ENCODE measurements at regions not wholly inside any gene's neighbourhood (a gene's known extent, or its start where the extent isn't known, plus 50 kb on each side); places are given as distances from the start of the nearest gene placed in this dataset.

GRCh38 chrX:39653691-39654090 is 444.1 kb downstream of the BCOR start:
- DNase-seq, result no peak

DNA sequence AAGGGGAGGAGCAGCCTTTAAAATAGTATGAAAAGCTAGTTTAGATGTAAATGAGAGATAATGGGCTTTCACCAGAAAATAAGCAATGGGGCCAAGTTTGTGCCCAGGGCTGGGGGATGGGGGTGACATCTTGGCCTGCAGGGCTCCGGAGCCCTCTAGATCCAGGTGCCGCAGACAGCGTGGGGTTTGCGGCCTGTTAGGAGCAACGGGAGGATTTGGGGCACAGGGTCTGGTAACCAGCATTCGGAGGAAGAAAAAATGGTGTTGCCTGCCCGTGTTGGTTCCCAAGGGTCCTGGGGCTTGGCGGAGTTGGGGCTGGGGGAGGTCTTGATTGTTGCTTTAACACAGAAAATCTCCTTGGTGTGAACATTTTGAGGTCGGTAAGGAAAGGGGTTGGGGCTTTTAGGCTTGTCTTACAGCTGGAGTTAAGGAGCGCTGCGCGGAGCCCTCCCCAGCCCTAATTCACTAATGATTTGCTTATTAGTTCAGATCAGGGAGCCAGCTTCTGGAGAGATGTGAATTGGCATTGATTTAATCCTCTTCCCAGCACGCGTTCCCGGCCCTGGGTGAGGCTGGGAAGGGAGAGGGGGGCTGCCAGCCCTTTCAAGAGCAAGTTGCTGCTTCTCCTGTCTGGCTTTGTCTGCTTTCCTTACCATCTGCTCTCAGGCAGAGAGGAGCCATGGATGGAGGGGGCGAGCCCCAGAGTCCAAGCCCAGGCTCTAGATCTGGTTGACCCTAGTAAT is 443.4 kb downstream of the BCOR start:
- no peak for DNase-seq

- no peak for DNase-seq
Observed at GRCh38 chrX:39654952-39655351, 442.8 kb downstream of the BCOR start.

DNA sequence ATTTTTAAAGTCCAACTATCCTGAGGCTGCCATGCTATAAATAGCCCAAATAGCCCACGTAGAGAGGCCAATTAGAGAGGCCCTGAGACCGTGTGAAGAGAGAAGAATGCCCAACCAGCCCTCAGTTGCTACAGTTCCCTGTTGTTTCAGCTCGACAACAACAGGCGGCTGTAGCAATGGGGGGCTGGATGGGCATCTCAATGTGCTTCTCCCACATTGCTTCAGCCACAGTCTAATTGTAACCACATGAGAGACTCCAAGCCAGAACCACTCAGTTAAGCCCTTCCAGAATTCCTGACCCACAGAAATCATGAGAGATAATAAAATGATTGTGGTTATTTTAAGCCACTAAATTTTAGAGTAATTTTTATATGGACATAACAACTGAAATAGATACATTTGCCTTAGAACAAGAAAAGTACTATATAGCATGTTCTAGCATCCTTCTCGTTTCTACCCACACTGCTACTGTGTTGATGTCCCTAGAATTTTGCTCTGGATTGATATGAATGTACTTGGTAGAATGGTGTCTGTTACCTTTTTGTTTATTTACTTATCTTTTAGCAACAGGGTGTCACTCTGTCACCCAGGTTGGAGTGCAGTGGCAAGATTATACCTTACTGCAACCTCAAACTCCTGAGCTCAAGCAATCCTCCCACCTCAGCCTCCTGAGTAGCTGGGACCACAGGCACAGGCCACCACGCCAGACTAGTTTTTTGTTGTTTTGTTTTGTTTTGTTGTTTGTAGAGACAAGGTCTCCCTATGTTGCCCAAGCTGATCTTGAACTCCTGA is 436.4 kb downstream of the BCOR start:
- DNase-seq, result no peak

DNA sequence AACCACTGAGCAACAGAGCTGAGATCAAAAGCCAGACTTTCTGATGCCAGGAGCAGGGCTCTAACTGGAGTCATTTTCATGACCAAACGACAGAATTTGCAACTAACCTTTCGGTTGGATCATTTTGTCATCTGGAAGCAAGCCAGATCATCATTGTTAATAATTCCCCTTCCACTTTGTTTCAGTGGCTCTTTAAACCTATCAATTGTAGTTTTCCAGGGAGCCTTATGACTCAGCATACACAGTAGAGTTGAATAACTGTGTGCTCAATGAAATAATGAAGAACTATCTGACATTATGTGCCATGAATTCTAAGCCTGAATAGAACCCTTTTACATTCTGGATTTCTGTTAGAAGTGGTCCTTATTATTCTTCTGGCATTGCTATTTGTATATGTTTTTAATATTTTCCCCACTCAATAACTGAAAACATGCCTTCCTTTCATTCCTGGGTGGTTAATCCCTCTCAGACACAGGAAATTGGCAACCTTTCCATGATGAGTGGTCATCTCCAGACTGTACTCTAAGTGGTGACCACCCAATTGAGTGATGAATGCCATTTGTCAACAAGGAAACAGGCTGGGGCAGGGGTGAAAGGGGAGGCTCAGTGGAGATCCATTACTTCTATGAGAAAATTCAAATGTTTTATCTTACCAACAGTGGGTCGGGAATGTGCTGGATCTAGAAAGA is 431.8 kb downstream of the BCOR start:
- no peak for DNase-seq

DNA sequence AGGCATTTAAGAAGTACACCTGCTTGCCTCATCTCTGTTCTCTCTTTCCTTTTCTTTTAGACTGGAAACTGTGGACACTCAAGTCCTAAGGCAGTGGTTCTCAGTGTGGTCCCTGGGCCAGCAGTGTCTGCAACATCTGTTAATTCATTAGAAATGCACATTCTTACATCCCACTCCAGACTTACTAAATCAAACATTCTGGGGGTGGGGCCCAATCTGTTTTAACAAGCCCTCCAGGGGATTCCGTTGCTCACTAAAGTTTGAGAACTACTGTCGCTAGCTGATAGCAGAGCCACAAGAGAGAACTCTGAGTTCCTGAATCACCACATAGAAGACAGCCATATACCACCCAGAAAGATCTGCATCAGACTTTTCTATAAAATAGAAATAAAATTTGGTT is 430.6 kb downstream of the BCOR start:
- no peak for DNase-seq

- DNase-seq, result no peak
Observed at GRCh38 chrX:39667736-39668482, 429.8 kb downstream of the BCOR start.

GRCh38 chrX:39669668-39670067 is 428.1 kb downstream of the BCOR start:
- no peak for DNase-seq

GRCh38 chrX:39670281-39670680 is 427.5 kb downstream of the BCOR start:
- DNase-seq, result no peak

DNA sequence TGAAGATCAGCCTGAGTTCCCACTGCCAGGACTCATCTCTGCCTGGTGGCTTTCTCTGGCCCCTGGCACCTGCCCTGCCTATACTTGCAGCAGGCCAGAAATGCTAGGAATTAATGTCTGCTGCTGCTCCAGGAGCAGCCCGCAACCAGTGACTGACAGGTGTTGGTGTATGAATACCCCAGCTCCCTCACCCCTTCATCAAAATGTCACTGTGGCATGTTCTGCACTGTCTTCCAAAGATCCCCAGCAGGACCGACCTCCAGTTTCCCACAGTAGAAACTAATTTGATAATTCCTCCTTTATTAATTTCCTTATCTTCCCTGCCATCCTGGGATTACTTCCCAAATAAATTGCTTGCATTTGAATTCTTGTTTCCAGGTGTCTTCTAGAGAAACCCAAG is 425.4 kb downstream of the BCOR start:
- no peak for DNase-seq

- DNase-seq, result no peak
Observed at GRCh38 chrX:39674490-39675161, 423.1 kb downstream of the BCOR start.

DNA sequence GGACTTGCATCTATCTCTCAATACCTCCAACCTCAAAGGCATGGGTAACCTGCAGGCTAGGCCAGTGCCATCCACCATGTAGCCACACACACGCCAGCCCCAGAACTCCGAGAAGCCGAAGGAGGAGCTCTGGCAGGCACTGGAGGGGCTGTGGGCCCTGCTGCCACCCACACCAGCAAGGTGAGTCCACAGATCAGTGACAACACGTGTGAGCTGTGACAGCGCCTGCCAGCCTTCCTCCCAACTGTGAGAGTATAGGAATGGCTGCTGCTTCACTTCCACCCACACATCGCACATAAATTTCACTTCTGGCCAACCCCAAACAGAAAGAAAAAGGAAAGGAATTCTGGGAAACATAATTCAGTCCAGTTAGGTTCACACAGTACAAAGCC is 422.6 kb downstream of the BCOR start:
- DNase-seq, result no peak

- no peak for DNase-seq
Observed at GRCh38 chrX:39675619-39676018, 422.1 kb downstream of the BCOR start.

DNA sequence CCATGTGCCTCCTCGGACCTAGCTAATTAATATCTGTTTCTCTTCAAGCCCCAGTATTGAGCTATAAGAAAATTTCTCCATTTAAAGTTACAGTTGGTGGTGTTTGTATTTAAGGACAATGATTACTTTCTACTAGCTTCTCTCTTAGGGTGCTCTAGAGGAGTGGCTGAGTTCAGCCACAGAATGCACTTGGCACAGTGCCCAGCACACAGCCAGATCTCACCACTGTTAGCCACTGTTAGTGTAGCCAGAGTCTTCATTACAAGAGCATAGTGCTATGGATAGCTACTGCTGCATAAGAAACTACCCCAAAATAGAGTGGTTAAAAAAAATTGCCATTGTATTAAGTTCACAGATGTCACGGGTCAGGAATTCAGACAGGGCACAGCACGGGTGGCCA is 421.3 kb downstream of the BCOR start:
- no peak for DNase-seq

DNA sequence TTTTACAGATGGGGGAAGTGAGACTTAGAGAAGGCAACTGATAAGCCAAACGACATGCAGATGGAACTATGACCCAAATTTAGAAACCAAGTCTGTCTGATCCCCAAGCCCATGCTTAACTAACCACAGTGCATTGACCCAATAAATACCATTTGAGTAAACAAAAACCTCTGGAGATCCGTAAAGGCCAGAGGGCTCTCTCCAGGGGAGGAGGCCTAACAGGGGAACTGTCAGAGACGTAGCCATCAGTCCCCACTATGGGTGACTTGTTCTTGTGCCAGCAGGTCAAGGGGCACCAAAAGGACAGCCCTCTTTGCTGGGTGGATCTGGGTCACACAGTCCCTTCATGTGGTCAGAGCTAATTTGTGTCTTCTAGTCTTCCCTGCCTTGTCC is 420.2 kb downstream of the BCOR start:
- DNase-seq, result no peak

DNA sequence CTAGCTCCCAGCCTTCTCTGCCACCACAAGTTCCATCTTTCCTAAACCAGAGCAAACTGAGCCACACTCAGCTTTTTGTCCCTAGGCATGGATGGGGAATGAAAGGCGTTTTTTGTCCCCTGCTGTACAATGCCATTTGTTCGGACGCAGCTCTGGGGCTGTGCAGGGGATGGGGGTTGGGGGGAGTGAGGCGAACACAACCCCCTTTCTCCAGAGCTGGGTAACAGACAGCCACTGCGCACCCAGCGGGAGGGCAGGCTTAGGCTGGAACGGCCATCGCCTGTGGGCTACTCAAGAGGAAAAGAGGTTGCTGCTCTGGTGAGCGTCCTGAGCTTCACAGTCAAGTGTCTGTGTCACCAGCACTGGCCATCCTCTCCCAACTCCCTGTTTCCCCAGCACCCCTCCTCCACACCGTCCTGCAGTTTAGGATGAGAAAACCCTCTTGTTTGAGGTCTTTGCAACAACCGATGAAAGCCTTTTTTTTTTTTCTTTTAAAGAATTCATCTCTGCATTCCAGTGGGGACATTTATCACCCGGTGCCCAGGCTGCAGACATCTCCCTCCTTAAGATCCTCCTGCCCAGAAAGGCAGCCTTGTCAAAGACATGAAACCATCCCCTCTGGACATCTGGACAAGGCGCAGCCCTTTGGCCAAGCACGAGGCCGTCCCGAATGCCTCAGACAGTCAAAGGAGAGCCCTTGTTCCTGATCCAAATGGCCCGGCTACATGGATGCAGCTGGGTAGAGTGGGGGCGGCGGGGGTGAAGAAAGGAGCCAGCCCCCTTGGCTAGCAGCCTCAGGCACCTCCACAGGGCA is 419.6 kb downstream of the BCOR start:
- no peak for DNase-seq

DNA sequence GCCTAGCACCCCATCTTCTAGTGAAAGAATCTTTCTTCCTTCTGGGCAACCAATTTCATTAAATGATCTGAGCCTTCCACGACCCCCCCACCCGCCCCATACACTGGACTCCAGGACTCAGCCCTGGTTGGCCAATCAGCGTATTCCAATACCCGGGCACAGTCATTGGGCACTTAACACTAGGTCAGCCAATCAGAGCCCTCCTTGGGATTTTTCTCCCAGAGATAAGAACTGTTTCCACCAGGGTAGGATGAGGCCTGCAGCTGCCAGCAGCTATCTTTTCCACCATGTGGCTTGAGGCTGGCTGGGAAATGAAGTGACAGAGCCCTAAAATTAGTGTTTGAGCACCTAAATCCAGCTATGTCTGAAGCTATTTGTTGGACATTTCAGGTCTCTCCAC is 418.8 kb downstream of the BCOR start:
- no peak for DNase-seq

DNA sequence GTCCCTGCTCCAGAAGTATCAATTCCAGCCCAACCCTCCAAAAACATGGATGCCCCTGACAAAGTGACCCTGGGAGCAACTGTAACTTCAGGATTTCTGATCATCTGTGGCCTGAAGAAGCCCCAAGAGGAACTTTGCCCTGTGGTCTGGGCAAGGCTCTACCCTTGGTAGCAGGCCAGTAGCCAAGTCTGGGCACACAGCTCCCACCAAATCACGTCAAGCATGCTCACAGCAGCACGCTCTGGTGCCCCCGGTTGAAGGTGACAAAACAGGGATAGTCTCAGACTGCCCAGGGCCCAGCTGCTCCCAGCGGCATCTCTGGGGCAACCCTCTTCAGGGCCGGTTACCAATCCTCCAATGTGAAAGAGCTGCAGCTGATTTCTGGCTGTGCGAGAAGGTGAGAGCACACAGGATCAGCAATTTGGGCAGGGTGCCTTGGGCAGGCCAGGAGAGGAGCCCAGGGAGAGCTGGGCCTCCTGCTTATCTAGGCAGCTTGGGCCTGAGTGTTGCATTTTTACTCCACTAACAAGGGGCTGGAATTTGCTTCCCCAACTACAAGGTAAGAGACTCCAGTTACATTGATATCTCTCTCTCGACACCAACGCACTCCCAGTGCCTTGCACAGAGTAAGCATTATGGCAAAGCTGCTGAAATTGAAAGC is 418.1 kb downstream of the BCOR start:
- DNase-seq, result no peak

DNA sequence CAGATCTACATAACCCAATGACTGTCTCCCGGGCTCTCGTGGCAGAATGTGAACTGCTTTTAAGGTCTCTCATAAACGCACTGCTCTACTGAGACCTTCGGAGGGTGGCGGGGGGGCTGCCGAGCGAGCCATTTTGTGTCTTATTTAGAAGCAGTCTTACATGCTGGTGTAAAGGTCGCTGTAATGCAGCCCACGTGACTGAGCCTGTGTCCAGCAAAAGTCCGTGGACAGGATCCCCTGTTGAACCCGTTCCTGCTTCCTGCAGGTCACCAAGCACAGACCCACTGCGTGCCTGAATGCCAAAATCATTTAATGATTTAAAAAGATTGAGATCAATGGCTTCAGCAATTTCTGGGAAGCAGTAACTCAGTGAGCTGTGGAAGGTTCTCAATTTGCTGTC is 415.9 kb downstream of the BCOR start:
- DNase-seq, result no peak

- no peak for DNase-seq
Observed at GRCh38 chrX:39682778-39683177, 415.0 kb downstream of the BCOR start.

GRCh38 chrX:39688219-39688575 is 409.6 kb downstream of the BCOR start:
- DNase-seq, result no peak

Measured in inflammatory macrophage treated with lipopolysaccharide for 4 hours (primary cell).